OCI-LY1 (cell line): ENCODE measurements at regions not wholly inside any gene's neighbourhood (a gene's known extent, or its start where the extent isn't known, plus 50 kb on each side); places are given as distances from the start of the nearest gene placed in this dataset.

Experiments used
- H2AFZ ChIP-seq: fragments of 200-600 bp; sonication (generic), shearing (Covaris generic); 2 replicates; pipeline ENCODE4 v1.6.0; 2014; ENCODE audit warnings: antibody characterized with exemption, mild to moderate bottlenecking, low read length
- H3F3A ChIP-seq: fragments of 200-600 bp; sonication (generic), shearing (Covaris generic); 2 replicates; pipeline ENCODE4 v1.6.0; 2014; ENCODE audit warnings: mild to moderate bottlenecking, antibody characterized with exemption, low read length, moderate library complexity; ENCODE audit not compliant: insufficient read depth
- H3K27ac ChIP-seq: fragments of 200-600 bp; sonication (generic); 2 replicates; pipeline ENCODE4 v1.5.1; 2014; ENCODE audit warnings: low read length, mixed run types, mild to moderate bottlenecking, low read depth; ENCODE audit not compliant: poor library complexity, severe bottlenecking
- H3K27me3 ChIP-seq: fragments of 200-600 bp; sonication (generic); 2 replicates; pipeline ENCODE4 v1.6.0; 2014; ENCODE audit warnings: antibody characterized with exemption, mild to moderate bottlenecking, low read length, moderate library complexity; ENCODE audit not compliant: insufficient read depth
- H3K36me3 ChIP-seq: fragments of 200-600 bp; sonication (generic); 2 replicates; pipeline ENCODE4 v1.6.1; 2014; ENCODE audit warnings: mild to moderate bottlenecking, antibody characterized with exemption, low read length, moderate library complexity, mixed read lengths; ENCODE audit not compliant: insufficient read depth
- H3K4me1 ChIP-seq: fragments of 200-600 bp; sonication (generic); 2 replicates; pipeline ENCODE4 v1.5.1; 2014; ENCODE audit warnings: mild to moderate bottlenecking, low read length, moderate library complexity; ENCODE audit not compliant: insufficient read depth, severe bottlenecking
- H3K4me2 ChIP-seq: fragments of 200-600 bp; sonication (generic), shearing (Covaris generic); 2 replicates; pipeline ENCODE4 v1.6.1; 2014; ENCODE audit warnings: low read length
- H3K4me3 ChIP-seq: fragments of 200-600 bp; sonication (generic); 2 replicates; pipeline ENCODE4 v1.5.1; 2014; ENCODE audit warnings: low read length, low read depth, mild to moderate bottlenecking, mixed read lengths; ENCODE audit not compliant: poor library complexity, severe bottlenecking
- H3K79me2 ChIP-seq: fragments of 200-600 bp; shearing (Covaris generic); 2 replicates; pipeline ENCODE4 v1.6.1; 2016; ENCODE audit warnings: mixed run types, low read length, mixed read lengths; ENCODE audit not compliant: insufficient read depth
- H3K9ac ChIP-seq: fragments of 200-600 bp; sonication (generic), shearing (Covaris generic); 2 replicates; pipeline ENCODE4 v1.6.1; 2014; ENCODE audit warnings: mild to moderate bottlenecking, low read length, mixed read lengths
- H3K9me2 ChIP-seq: fragments of 200-600 bp; sonication (generic), shearing (Covaris generic); 2 replicates; pipeline ENCODE4 v1.6.1; 2014; ENCODE audit warnings: low read depth, mild to moderate bottlenecking, low read length, mixed read lengths
- H3K9me3 ChIP-seq: fragments of 200-600 bp; shearing (Covaris generic); 2 replicates; pipeline ENCODE4 v1.6.1; 2014; ENCODE audit warnings: low read length, mixed read lengths
- H4K20me1 ChIP-seq: fragments of 200-600 bp; sonication (generic), shearing (Covaris generic); 2 replicates; pipeline ENCODE4 v1.6.0; 2016; ENCODE audit warnings: mild to moderate bottlenecking, low read length; ENCODE audit not compliant: insufficient read depth
- CTCF ChIP-seq: fragments of 200-600 bp; sonication (generic), shearing (Covaris generic); IDR thresholded peaks from 2 replicates; pipeline ENCODE4 v1.5.1; 2017; ENCODE audit warnings: mild to moderate bottlenecking, antibody characterized with exemption, low read length, moderate library complexity, mixed read lengths
- EZH2 ChIP-seq: fragments of 200-600 bp; sonication (generic), shearing (Covaris generic); IDR thresholded peaks from 2 replicates; pipeline ENCODE4 v1.8.0; 2017; ENCODE audit warnings: borderline replicate concordance, mixed run types, mild to moderate bottlenecking, antibody characterized with exemption, low read length, moderate library complexity, mixed read lengths

- no peaks in the 10 kb centered on the region for H3K79me2 ChIP-seq
- H3K27ac ChIP-seq = no peak overlapping the region
- H3K9me3 ChIP-seq = no peaks in the 10 kb centered on the region
- no peak overlapping the region for H3K4me2 ChIP-seq
- no peak for TF ChIP-seq EZH2
- no peak for TF ChIP-seq CTCF
- H3K36me3 ChIP-seq = no peaks in the 10 kb centered on the region
- H2AFZ ChIP-seq = no peak overlapping the region
- no peaks in the 10 kb centered on the region for H3K9me2 ChIP-seq
- no peak overlapping the region for H3K9ac ChIP-seq
- H3K4me3 ChIP-seq = no peak overlapping the region
- H3F3A ChIP-seq = no peaks in the 10 kb centered on the region
- no peaks in the 10 kb centered on the region for H3K27me3 ChIP-seq
- no peaks in the 10 kb centered on the region for H4K20me1 ChIP-seq
- no peaks in the 10 kb centered on the region for H3K4me1 ChIP-seq
These were observed 191.0 kb upstream of the HTR2A start for GRCh38 chr13:47087841-47088240.

GRCh38 chr13:47087241-47087640 is 190.4 kb upstream of the HTR2A start:
- H3K9me2 ChIP-seq = no peaks in the 10 kb centered on the region
- no peaks in the 10 kb centered on the region for H3K79me2 ChIP-seq
- H3K27me3 ChIP-seq = no peaks in the 10 kb centered on the region
- no peaks in the 10 kb centered on the region for H3K36me3 ChIP-seq
- no peak overlapping the region for H3K4me3 ChIP-seq
- TF ChIP-seq EZH2 (no peak), CTCF (no peak)
- H4K20me1 ChIP-seq = no peaks in the 10 kb centered on the region
- H2AFZ ChIP-seq = no peak overlapping the region
- no peak overlapping the region for H3K27ac ChIP-seq
- no peaks in the 10 kb centered on the region for H3K4me1 ChIP-seq
- H3F3A ChIP-seq = no peaks in the 10 kb centered on the region
- no peak overlapping the region for H3K4me2 ChIP-seq
- no peak overlapping the region for H3K9ac ChIP-seq
- H3K9me3 ChIP-seq = no peaks in the 10 kb centered on the region

GRCh38 chr13:47085346-47085745 is 188.5 kb upstream of the HTR2A start:
- Histone ChIP-seq H3K9ac (no peak overlapping the region), H3F3A (no peaks in the 10 kb centered on the region), H3K4me3 (no peak overlapping the region), H3K27ac (no peak overlapping the region), H3K9me2 (no peaks in the 10 kb centered on the region), H3K4me1 (no peaks in the 10 kb centered on the region), H3K36me3 (no peaks in the 10 kb centered on the region), H3K27me3 (no peaks in the 10 kb centered on the region), H4K20me1 (no peaks in the 10 kb centered on the region), H2AFZ (no peak overlapping the region), H3K4me2 (no peak overlapping the region), H3K9me3 (no peaks in the 10 kb centered on the region), H3K79me2 (no peaks in the 10 kb centered on the region)
- no peak for TF ChIP-seq EZH2
- no peak for TF ChIP-seq CTCF
